ENCODE measurements at regions not wholly inside any gene's neighbourhood (a gene's known extent, or its start where the extent isn't known, plus 50 kb on each side); places are given as distances from the start of the nearest gene placed in this dataset.

DNA sequence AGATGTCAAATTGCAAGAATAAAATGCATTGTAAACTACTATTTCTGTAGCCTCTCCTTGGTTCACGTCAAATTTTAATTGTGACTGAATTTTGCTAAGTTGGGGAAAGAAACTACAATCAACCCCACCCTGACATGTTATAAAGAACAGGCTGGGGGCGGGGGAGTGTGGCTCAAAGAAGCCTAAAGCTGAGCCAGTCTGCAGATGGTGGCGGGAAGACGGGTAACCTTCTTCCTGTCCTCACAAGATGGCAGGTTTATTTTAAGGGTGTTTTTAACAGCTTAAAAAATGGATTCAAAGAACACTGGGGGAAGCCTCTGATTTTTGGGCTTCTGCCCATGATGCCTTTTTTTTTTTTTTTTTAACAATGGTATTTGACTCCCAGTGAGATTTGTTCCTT is 68.5 kb upstream of the MELK start:
- TF ChIP-seq POLR2A (IDR thresholded peaks at IDR 0.05), result no peak
- TF ChIP-seq CTCF (IDR thresholded peaks at IDR 0.05), result no peak
- no peak for TF ChIP-seq EP300 (IDR thresholded peaks at IDR 0.05; ENCODE audit: low read depth)
- TF ChIP-seq POLR2AphosphoS5 (IDR thresholded peaks at IDR 0.05), result no peak

Measured in transverse colon (tissue), 4 donors.